Endodermal cell (in vitro differentiated cells): ENCODE measurements at regions not wholly inside any gene's neighbourhood (a gene's known extent, or its start where the extent isn't known, plus 50 kb on each side); places are given as distances from the start of the nearest gene placed in this dataset.

Source experiments
- DNase-seq: peaks from one replicate; pipeline ENCODE4 v3.0.0-alpha.2; 2017
- H3K27ac ChIP-seq: 2 replicates; pipeline ENCODE4 v1.5.1; 2013; ENCODE audit warnings: mild to moderate bottlenecking, low read depth, low read length, moderate library complexity
- H3K27me3 ChIP-seq: 2 replicates; pipeline ENCODE4 v1.6.1; 2013; ENCODE audit warnings: mild to moderate bottlenecking, low read length, moderate library complexity; ENCODE audit not compliant: insufficient read depth, control insufficient read depth, poor library complexity, severe bottlenecking
- H3K36me3 ChIP-seq: 2 replicates; pipeline ENCODE4 v1.7.0; 2013; ENCODE audit warnings: mild to moderate bottlenecking, low read length, moderate library complexity; ENCODE audit not compliant: control insufficient read depth, insufficient read depth
- H3K4me1 ChIP-seq: one replicate; pipeline ENCODE4 v1.7.0; 2013; ENCODE audit warnings: low read length; ENCODE audit not compliant: control insufficient read depth, insufficient read depth
- H3K4me3 ChIP-seq: 2 replicates; pipeline ENCODE4 v1.5.1; 2013; ENCODE audit warnings: mild to moderate bottlenecking, low read length, moderate library complexity
- H3K9ac ChIP-seq: 2 replicates; pipeline ENCODE4 v1.6.1; 2013; ENCODE audit warnings: mild to moderate bottlenecking, low read length, moderate library complexity; ENCODE audit not compliant: poor library complexity, severe bottlenecking; ENCODE audit errors: extremely low read depth
- H3K9me3 ChIP-seq: 2 replicates; pipeline ENCODE4 v1.6.1; 2013; ENCODE audit warnings: mild to moderate bottlenecking, low read length, moderate library complexity; ENCODE audit not compliant: control insufficient read depth
- H3K27ac Mint-ChIP-seq: 2 replicates; pipeline ENCODE4 v1.8.0; 2020; ENCODE audit warnings: mixed read lengths
- H3K27me3 Mint-ChIP-seq: 2 replicates; pipeline ENCODE4 v1.8.0; 2021; ENCODE audit warnings: mild to moderate bottlenecking, mixed read lengths; ENCODE audit not compliant: insufficient read depth
- H3K36me3 Mint-ChIP-seq: 2 replicates; pipeline ENCODE4 v1.8.0; 2020; ENCODE audit warnings: low read depth, mixed read lengths
- H3K4me1 Mint-ChIP-seq: 2 replicates; pipeline ENCODE4 v1.8.0; 2020; ENCODE audit warnings: mixed read lengths
- H3K4me3 Mint-ChIP-seq: 2 replicates; pipeline ENCODE4 v1.8.0; 2020; ENCODE audit warnings: mild to moderate bottlenecking, moderate library complexity, mixed read lengths
- H3K9me3 Mint-ChIP-seq: 2 replicates; pipeline ENCODE4 v1.8.0; 2020; ENCODE audit warnings: mild to moderate bottlenecking, mixed read lengths
- WGBS, 2 experiments: methylation state at CpG; one replicate each; pipeline versions ENCODE4 v1.1.5 to v1.1.7; 2013; ENCODE audit warnings: missing lambda C conversion rate in 2 of 2, mixed read lengths in 1 of 2; ENCODE audit not compliant: insufficient coverage in 1 of 2, insufficient read length in 1 of 2; 5-methylcytosine and 5-hydroxymethylcytosine counted together
- TF ChIP-seq, protein P1 (sequence below): fragments of 200-600 bp; sonication (generic); conservative IDR thresholded peaks from 2 replicates; pipeline ENCODE4 v1.5.0; 2021; ENCODE audit warnings: antibody characterized with exemption, mild to moderate bottlenecking

DNA sequence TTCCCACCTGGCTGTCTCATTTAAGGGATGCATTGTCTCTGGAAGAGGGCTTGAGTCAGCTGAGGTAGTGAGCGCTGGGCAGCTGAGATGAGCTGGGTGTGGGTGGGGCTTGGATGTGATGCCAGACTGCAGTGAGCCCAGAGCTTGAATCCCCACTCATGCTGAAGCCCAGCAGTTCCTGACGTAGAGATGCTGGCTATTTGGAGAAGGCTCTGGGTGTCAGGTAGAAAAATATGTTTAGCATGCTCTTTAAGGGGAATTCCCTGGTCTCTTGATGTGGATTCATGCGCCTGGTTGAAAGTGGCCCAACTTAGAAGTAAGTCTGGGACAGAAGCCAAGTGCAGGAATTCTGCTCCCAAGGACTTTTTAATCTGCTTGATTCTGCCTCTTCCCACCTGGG lies 241.5 kb upstream of the IGFBP3 start:
- H3K4me1 ChIP-seq, result no peaks in the 10 kb centered on the region
- Mint-ChIP-seq H3K4me1 (no peaks in the 10 kb centered on the region), H3K27me3 (no peaks in the 10 kb centered on the region), H3K27ac (no peak overlapping the region), H3K4me3 (no peak overlapping the region), H3K9me3 (no peaks in the 10 kb centered on the region), H3K36me3 (no peaks in the 10 kb centered on the region)
- no peaks in the 10 kb centered on the region for H3K9me3 ChIP-seq
- TF ChIP-seq, protein P1, sequence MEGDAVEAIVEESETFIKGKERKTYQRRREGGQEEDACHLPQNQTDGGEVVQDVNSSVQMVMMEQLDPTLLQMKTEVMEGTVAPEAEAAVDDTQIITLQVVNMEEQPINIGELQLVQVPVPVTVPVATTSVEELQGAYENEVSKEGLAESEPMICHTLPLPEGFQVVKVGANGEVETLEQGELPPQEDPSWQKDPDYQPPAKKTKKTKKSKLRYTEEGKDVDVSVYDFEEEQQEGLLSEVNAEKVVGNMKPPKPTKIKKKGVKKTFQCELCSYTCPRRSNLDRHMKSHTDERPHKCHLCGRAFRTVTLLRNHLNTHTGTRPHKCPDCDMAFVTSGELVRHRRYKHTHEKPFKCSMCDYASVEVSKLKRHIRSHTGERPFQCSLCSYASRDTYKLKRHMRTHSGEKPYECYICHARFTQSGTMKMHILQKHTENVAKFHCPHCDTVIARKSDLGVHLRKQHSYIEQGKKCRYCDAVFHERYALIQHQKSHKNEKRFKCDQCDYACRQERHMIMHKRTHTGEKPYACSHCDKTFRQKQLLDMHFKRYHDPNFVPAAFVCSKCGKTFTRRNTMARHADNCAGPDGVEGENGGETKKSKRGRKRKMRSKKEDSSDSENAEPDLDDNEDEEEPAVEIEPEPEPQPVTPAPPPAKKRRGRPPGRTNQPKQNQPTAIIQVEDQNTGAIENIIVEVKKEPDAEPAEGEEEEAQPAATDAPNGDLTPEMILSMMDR, result no peak
- H3K27ac ChIP-seq, result no peak overlapping the region
- no peak for DNase-seq
- H3K4me3 ChIP-seq, result no peak overlapping the region
- WGBS, 2 experiments, result 40 to 71% methylated on average over 1 to 3 of the region's 3 CpGs
- H3K9ac ChIP-seq, result no peak overlapping the region
- H3K36me3 ChIP-seq, result no peaks in the 10 kb centered on the region
- no peaks in the 10 kb centered on the region for H3K27me3 ChIP-seq

DNA sequence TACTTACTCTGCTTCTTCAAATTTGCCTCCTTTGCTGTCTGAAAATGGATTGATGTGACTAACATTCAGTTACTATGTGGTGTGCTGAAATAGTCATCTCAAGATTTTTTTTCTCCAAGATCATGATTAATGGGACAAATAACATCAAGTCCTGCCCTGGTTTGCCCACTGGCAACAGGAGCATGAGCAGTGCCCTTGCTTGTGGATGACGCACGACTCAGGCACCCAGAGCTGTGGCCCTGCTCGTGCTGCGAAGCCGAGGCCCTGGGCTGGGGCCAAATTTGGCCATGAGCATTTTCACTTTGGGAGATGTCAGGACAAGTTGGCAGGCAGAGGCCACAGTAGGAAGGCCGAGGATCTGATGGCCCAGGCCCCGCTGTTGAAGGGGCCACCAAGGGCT lies 239.8 kb upstream of the IGFBP3 start:
- H3K9me3 ChIP-seq, result no peaks in the 10 kb centered on the region
- H3K9me3 Mint-ChIP-seq, result no peaks in the 10 kb centered on the region
- 91 to 92% methylated on average over 6 to 7 of the region's 7 CpGs for WGBS, 2 experiments

DNA sequence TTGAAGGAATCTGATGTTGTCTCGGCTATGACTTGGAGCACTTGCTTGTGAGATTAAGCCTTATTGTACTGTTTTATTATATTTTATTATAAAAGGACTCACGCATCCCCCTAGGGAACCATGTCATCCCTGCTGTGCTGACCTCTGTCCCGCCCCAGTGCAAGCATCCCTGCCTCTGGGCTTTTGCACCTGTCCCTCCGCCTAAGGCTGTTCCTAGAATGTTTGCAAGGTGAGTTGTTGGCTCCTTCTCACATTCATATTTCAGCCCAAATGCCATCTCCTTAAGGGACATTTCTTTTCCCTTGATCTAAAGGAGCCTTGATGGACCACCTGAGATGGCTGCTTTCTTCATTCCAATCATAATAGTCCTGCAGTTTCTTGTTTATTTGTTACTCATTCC lies 236.9 kb upstream of the IGFBP3 start:
- H3K9me3 Mint-ChIP-seq, result no peaks in the 10 kb centered on the region

More for the DNA sequence above, 239.8 kb upstream of the IGFBP3 start:
- Histone ChIP-seq H3K36me3 (no peaks in the 10 kb centered on the region), H3K27ac (no peak overlapping the region), H3K4me1 (no peaks in the 10 kb centered on the region), H3K4me3 (no peak overlapping the region), H3K27me3 (no peaks in the 10 kb centered on the region), H3K9ac (no peak overlapping the region)
- Mint-ChIP-seq H3K27ac (no peak overlapping the region), H3K4me3 (no peak overlapping the region), H3K36me3 (no peaks in the 10 kb centered on the region), H3K4me1 (no peaks in the 10 kb centered on the region), H3K27me3 (no peaks in the 10 kb centered on the region)
- TF ChIP-seq, protein P1, result no peak
- no peak for DNase-seq

More for the DNA sequence above, 236.9 kb upstream of the IGFBP3 start:
- no peak overlapping the region for H3K4me3 ChIP-seq
- DNase-seq, result no peak
- no peaks in the 10 kb centered on the region for H3K9me3 ChIP-seq
- Mint-ChIP-seq H3K4me1 (peaks cover 8% of the 10 kb centered on the region), H3K4me3 (no peak overlapping the region), H3K27me3 (no peaks in the 10 kb centered on the region), H3K36me3 (no peaks in the 10 kb centered on the region), H3K27ac (no peak overlapping the region)
- TF ChIP-seq, protein P1, result no peak
- no peaks in the 10 kb centered on the region for H3K36me3 ChIP-seq
- no peak overlapping the region for H3K9ac ChIP-seq
- 82 to 100% methylated on average over 1 to 4 of the region's 4 CpGs for WGBS, 2 experiments
- no peaks in the 10 kb centered on the region for H3K27me3 ChIP-seq
- peaks cover 3% of the 10 kb centered on the region for H3K4me1 ChIP-seq
- no peak overlapping the region for H3K27ac ChIP-seq
